ENCODE measurements at regions not wholly inside any gene's neighbourhood (a gene's known extent, or its start where the extent isn't known, plus 50 kb on each side); places are given as distances from the start of the nearest gene placed in this dataset.

- no peak for DNase-seq
Measured at GRCh38 chr1:162918151-162918754, 57.3 kb upstream of the CCDC190 start.

GRCh38 chr1:162916821-162917613 is 56.0 kb upstream of the CCDC190 start:
- DNase-seq, result no peak

GRCh38 chr1:162916407-162916806 is 55.4 kb upstream of the CCDC190 start:
- DNase-seq, result no peak

GRCh38 chr1:162914601-162915000 is 53.6 kb upstream of the CCDC190 start:
- DNase-seq, result no peak

GRCh38 chr1:162913345-162913744 is 52.4 kb upstream of the CCDC190 start:
- no peak for DNase-seq

GRCh38 chr1:162912061-162912667 is 51.2 kb upstream of the CCDC190 start:
- no peak for DNase-seq
